WERI-Rb-1 (cell line): ENCODE measurements at regions not wholly inside any gene's neighbourhood (a gene's known extent, or its start where the extent isn't known, plus 50 kb on each side); places are given as distances from the start of the nearest gene placed in this dataset.

Source experiments
- DNase-seq: peaks from one replicate; pipeline ENCODE4 v3.0.0-alpha.2; 2020
- H3K27ac ChIP-seq: fragments of 250-450 bp; sonication (Bioruptor Pico); 2 replicates; pipeline ENCODE4 v1.5.1; 2020; ENCODE audit warnings: mild to moderate bottlenecking, moderate library complexity
- H3K27me3 ChIP-seq: fragments of 250-450 bp; sonication (Bioruptor Pico); 2 replicates; pipeline ENCODE4 v1.5.1; 2021; ENCODE audit warnings: mild to moderate bottlenecking, low read depth, moderate library complexity; ENCODE audit not compliant: insufficient read depth, severe bottlenecking
- H3K36me3 ChIP-seq: fragments of 250-450 bp; sonication (Bioruptor Pico); 2 replicates; pipeline ENCODE4 v1.5.1; 2020; ENCODE audit warnings: mild to moderate bottlenecking, moderate library complexity
- H3K4me3 ChIP-seq: 2 replicates; pipeline ENCODE4 v1.5.1; 2011; ENCODE audit warnings: low read depth, mild to moderate bottlenecking, control low read depth, low read length
- H3K9me3 ChIP-seq: fragments of 250-450 bp; sonication (Bioruptor Pico); 2 replicates; pipeline ENCODE4 v1.5.1; 2021; ENCODE audit warnings: mild to moderate bottlenecking, moderate library complexity; ENCODE audit not compliant: severe bottlenecking
- CTCF ChIP-seq: IDR thresholded peaks from 2 replicates; pipeline ENCODE4 v1.5.1; 2011; ENCODE audit warnings: low read depth, mild to moderate bottlenecking, control low read depth, inconsistent platforms, low read length

- TF ChIP-seq CTCF, result no peak
- DNase-seq, result no peak
- no peak overlapping the region for H3K4me3 ChIP-seq
- no peaks in the 10 kb centered on the region for H3K9me3 ChIP-seq
- no peaks in the 10 kb centered on the region for H3K27me3 ChIP-seq
- H3K27ac ChIP-seq, result no peak overlapping the region
- H3K36me3 ChIP-seq, result no peaks in the 10 kb centered on the region
Measured at GRCh38 chr4:164070625-164071024, 576.1 kb downstream of the TMA16 start.

- no peaks in the 10 kb centered on the region for H3K9me3 ChIP-seq
- no peak overlapping the region for H3K4me3 ChIP-seq
- no peak overlapping the region for H3K27ac ChIP-seq
- no peaks in the 10 kb centered on the region for H3K36me3 ChIP-seq
- TF ChIP-seq CTCF, result no peak
- no peaks in the 10 kb centered on the region for H3K27me3 ChIP-seq
- DNase-seq, result no peak
Measured at GRCh38 chr4:164081371-164081770, 586.9 kb downstream of the TMA16 start.

GRCh38 chr4:164081801-164082200 is 587.3 kb downstream of the TMA16 start:
- TF ChIP-seq CTCF, result no peak
- Histone ChIP-seq H3K4me3 (no peak overlapping the region), H3K36me3 (no peaks in the 10 kb centered on the region), H3K9me3 (no peaks in the 10 kb centered on the region), H3K27ac (no peak overlapping the region), H3K27me3 (no peaks in the 10 kb centered on the region)
- peak; percentile 18 for DNase-seq

- Histone ChIP-seq H3K27me3 (no peaks in the 10 kb centered on the region), H3K27ac (no peak overlapping the region), H3K4me3 (no peak overlapping the region), H3K36me3 (no peaks in the 10 kb centered on the region), H3K9me3 (no peaks in the 10 kb centered on the region)
- DNase-seq, result no peak
- TF ChIP-seq CTCF, result no peak
Measured at GRCh38 chr4:164087733-164088132, 593.2 kb downstream of the TMA16 start.

- Histone ChIP-seq H3K9me3 (no peaks in the 10 kb centered on the region), H3K36me3 (no peaks in the 10 kb centered on the region), H3K4me3 (no peak overlapping the region), H3K27ac (no peak overlapping the region), H3K27me3 (no peaks in the 10 kb centered on the region)
- no peak for DNase-seq
- TF ChIP-seq CTCF, result no peak
Measured at GRCh38 chr4:164095313-164096110, 601.0 kb downstream of the TMA16 start.
